AG04450 (cell line): ENCODE measurements at regions not wholly inside any gene's neighbourhood (a gene's known extent, or its start where the extent isn't known, plus 50 kb on each side); places are given as distances from the start of the nearest gene placed in this dataset.

ENCODE experiments used
- CTCF ChIA-PET: fragments of 300-600, 350-600 bp; formaldehyde crosslinking; extraction: SDS; loops from one replicate; lab custom pipeline; 2022; ENCODE audit warnings: antibody characterized with exemption, inconsistent platforms; lab: Charles Lee
- POLR2A ChIA-PET: fragments of 350-600 bp; formaldehyde crosslinking; extraction: SDS; loops from one replicate; lab custom pipeline; 2021; ENCODE audit warnings: antibody characterized with exemption, inconsistent platforms; lab: Yijun Ruan, JAX
- DNase-seq: peaks from one replicate; pipeline ENCODE4 v3.0.0-alpha.2; 2011; ENCODE audit warnings: low read depth, low spot score
- H3K27ac ChIP-seq: one replicate; pipeline ENCODE4 v1.5.1; 2012; ENCODE audit warnings: low read depth, low read length, control low read depth
- H3K27me3 ChIP-seq: one replicate; pipeline ENCODE4 v1.6.0; 2012; ENCODE audit warnings: low read length; ENCODE audit not compliant: control insufficient read depth, insufficient read depth
- H3K4me3 ChIP-seq: 2 replicates; pipeline ENCODE4 v1.5.1; 2011; ENCODE audit warnings: mild to moderate bottlenecking, low read depth, low read length, control low read depth
- H3K9me3 ChIP-seq: 2 replicates; pipeline ENCODE4 v1.5.1; 2012; ENCODE audit warnings: low read length; ENCODE audit not compliant: control insufficient read depth, insufficient read depth
- TF ChIP-seq, protein P1 (sequence below): IDR thresholded peaks from 2 replicates; pipeline ENCODE4 v1.5.1; 2011; ENCODE audit warnings: low read depth, low read length, control low read depth, inconsistent platforms

DNA sequence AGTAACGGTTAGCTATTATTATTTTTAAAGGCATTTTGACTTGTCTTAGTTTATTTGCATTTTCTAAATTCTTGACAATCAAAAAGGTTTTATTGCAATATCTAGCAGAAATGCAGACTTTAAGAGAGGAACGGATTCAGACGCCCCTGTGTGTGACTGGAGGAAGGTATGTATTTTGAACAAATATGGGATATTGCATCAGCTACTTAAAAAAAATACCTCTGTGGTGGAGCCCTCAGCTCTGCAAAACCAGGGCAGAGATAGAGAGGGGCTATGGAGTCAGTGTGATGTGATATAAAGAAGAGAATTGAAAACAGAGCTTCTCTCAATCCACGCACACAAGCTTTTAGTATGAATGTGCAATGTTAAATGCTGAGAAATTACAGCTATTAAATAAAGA is 142.4 kb downstream of the ICE1 start:
- POLR2A ChIA-PET, result no interaction called here
- CTCF ChIA-PET, result no interaction called here
- Histone ChIP-seq H3K27ac (no peak overlapping the region), H3K27me3 (no peaks in the 10 kb centered on the region), H3K4me3 (no peak overlapping the region), H3K9me3 (peaks cover 30% of the 10 kb centered on the region)
- TF ChIP-seq, protein P1, sequence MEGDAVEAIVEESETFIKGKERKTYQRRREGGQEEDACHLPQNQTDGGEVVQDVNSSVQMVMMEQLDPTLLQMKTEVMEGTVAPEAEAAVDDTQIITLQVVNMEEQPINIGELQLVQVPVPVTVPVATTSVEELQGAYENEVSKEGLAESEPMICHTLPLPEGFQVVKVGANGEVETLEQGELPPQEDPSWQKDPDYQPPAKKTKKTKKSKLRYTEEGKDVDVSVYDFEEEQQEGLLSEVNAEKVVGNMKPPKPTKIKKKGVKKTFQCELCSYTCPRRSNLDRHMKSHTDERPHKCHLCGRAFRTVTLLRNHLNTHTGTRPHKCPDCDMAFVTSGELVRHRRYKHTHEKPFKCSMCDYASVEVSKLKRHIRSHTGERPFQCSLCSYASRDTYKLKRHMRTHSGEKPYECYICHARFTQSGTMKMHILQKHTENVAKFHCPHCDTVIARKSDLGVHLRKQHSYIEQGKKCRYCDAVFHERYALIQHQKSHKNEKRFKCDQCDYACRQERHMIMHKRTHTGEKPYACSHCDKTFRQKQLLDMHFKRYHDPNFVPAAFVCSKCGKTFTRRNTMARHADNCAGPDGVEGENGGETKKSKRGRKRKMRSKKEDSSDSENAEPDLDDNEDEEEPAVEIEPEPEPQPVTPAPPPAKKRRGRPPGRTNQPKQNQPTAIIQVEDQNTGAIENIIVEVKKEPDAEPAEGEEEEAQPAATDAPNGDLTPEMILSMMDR, result no peak
- DNase-seq, result no peak

DNA sequence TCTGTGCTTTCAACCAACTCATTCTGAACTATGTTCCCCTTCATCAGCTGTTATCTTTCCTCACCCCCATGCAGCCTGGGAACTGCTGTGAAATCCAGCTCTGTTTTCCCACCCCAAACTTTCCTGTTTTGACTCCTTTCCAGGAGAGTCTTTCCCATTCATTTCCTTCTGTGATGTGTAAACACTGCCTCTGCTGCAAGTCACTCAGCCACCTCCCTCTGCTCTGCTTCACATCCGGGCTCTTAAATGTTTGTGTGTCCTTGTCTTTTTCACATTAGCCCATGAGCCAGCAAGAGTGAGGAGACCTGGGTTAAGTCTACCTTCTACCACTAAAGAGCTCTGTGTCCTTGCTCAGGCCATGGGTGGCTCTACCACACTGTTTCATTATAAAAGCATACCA is 137.5 kb downstream of the ICE1 start:
- POLR2A ChIA-PET, result no interaction called here
- H3K27ac ChIP-seq, result no peak overlapping the region
- H3K9me3 ChIP-seq, result peaks cover 15% of the 10 kb centered on the region
- TF ChIP-seq, protein P1, result no peak
- DNase-seq, result no peak
- CTCF ChIA-PET, result no interaction called here
- no peaks in the 10 kb centered on the region for H3K27me3 ChIP-seq
- no peak overlapping the region for H3K4me3 ChIP-seq

DNA sequence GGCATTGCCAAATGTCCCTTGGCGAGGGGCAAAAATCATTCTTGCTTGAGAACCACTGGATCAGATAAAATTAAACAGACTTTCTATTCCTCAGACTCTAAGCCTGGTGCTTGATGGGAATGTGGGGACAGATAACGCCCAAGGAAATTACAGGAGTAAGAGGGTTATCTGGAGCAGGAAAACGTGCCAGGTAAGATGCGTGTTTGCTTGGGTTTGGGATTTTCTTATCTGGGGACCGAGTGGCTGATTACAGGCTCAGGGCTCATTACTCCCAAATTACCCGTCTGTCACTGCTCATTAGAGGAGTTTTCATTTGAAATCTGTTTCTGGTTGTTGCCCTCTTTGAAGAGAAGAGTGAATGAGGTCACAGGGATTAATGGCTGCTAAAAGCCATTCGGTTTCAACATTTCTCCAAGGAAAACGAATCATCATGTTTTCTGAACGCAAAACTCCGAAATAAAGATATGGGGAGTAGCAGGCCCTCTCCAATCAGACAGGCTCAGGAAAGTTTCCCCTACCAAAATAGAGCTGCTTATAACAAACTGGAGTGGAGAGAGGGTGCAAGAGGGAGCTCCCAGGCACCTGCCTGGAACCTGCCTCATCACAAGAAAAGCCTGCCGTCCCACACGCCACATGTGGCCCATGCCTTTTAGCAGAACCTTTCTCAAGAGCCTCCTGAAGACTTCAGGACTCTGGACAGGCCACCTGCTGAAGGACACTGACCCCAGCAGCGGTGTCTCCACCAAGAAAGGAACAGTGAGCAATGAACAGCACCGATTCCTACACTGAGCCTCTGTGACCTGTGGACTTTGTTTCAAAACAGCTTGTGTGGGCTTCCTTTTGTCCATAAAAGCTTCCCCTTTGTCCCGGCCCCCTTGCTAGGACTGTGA is 136.4 kb downstream of the ICE1 start:
- CTCF ChIA-PET, result no interaction called here
- Histone ChIP-seq H3K27me3 (no peaks in the 10 kb centered on the region), H3K9me3 (peaks cover 15% of the 10 kb centered on the region), H3K4me3 (no peak overlapping the region), H3K27ac (no peak overlapping the region)
- POLR2A ChIA-PET, result no interaction called here
- no peak for DNase-seq
- TF ChIP-seq, protein P1, result no peak

DNA sequence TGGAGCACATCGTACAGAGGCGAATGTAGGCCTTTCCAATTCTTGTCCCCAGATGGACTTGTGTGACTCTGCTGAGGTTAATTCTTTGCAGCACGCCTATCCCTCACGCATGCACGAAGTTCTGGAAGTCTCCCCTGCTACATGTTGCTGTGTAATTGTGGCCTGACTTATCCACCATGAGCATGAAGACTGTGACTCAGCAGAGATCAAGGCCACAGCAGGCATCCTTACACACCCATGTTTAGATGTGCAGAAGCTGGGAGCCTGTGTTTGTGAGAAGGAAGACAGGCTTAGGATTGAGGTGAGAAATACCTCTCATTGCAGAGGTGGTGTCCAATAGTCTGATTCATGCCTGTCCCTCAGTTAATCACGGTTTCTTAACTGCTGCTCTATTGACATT is 135.6 kb downstream of the ICE1 start:
- POLR2A ChIA-PET, result no interaction called here
- TF ChIP-seq, protein P1, result no peak
- CTCF ChIA-PET, result no interaction called here
- H3K27me3 ChIP-seq, result no peaks in the 10 kb centered on the region
- no peak overlapping the region for H3K27ac ChIP-seq
- DNase-seq, result no peak
- H3K4me3 ChIP-seq, result no peak overlapping the region
- peaks cover 15% of the 10 kb centered on the region for H3K9me3 ChIP-seq

DNA sequence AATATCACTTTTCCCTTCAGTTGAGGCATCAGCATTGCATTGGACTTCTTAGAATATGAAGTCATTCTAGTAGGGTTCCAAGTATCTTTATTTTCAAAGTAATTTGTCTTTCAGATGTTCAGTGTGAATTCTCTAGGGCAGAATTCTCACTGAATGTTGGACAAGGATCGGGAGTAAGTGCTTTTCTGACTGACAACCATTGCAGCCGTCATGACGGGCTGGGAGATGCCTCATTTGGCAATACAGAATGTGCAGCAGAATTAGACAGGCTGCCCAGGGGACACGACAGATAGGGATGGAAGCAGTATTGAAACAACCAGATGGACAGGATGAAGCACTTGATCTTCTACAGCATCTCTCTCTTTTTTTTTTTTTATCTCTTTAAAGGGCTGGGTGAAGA is 129.0 kb downstream of the ICE1 start:
- ChIA-PET CTCF (no interaction called here), POLR2A (no interaction called here)
- TF ChIP-seq, protein P1, result no peak
- Histone ChIP-seq H3K27ac (no peak overlapping the region), H3K27me3 (no peaks in the 10 kb centered on the region), H3K9me3 (peaks cover 8% of the 10 kb centered on the region), H3K4me3 (no peak overlapping the region)
- no peak for DNase-seq
